ENCODE measurements at regions not wholly inside any gene's neighbourhood (a gene's known extent, or its start where the extent isn't known, plus 50 kb on each side); places are given as distances from the start of the nearest gene placed in this dataset.

DNA sequence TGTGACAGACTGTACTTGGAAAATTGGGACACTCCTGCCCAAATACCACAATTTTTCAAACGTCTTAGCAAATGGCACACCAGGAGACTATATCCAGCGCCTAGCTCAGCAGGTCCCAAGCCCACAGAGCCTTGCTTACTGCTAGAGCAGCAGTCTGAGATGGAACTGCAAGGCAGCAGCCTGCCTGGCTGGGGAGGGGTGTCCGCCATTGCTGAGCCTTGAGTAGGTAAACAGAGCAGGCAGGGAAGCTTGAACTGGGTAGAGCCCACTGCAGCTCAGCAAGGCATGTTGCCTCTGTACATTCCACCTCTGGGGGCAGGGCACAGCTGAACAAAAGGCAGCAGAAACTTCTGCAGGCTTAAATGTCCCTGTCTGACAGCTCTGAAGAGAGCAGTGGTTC, 1003.3 kb upstream of the MAP3K7 start:
- WGBS (ENCODE audit: insufficient coverage), result 92% methylated on average over 2 of the region's 3 CpGs
- Histone ChIP-seq H3K27me3 (replicated peaks in 2 of 5; ENCODE audit: control insufficient read depth in 4 of 5, insufficient read depth in 5 of 5, low read length in 4 of 5) (no peaks in the 10 kb centered on the region), H3K27ac (ENCODE audit: insufficient read depth in 1 of 2, low read depth in 1 of 2, low read length in 2 of 2, poor library complexity in 1 of 2, severe bottlenecking in 2 of 2) (no peak overlapping the region), H3K4me3 (ENCODE audit: control insufficient read depth in 1 of 7, extremely low read depth in 1 of 7, insufficient read depth in 4 of 7, low read depth in 2 of 7, low read length in 6 of 7) (no peak overlapping the region), H3K4me1 (ENCODE audit: control extremely low read depth in 1 of 4, control insufficient read depth in 4 of 4, insufficient read depth in 4 of 4, low read length in 3 of 4) (no peaks in the 10 kb centered on the region), H3K36me3 (ENCODE audit: control insufficient read depth in 4 of 4, insufficient read depth in 4 of 4, low read length in 3 of 4) (no peaks in the 10 kb centered on the region), H3K9me3 (ENCODE audit: control extremely low read depth in 1 of 5, control insufficient read depth in 4 of 5, insufficient read depth in 2 of 5, low read depth in 1 of 5, low read length in 4 of 5) (no peaks in the 10 kb centered on the region)
- POLR2A ChIA-PET, result no interaction called here
- no peak for DNase-seq
- CTCF ChIA-PET, result no interaction called here

DNA sequence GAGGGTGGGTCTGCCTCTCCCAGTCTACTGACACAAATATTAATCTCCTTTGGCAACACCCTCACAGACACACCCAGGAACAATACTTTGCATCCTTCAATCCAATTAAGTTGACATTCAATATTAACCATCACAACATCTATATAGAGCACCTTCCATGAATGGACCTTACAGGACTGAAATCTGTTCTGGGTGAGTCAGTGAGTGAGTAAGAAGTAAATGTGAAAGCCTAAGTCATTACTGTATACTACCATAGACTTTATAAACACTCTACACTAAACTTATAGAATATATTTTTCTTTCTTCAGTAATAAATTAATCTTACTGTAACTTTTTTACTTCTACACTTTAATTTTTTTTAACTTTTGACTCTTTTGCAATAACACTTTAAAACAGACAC, 993.8 kb upstream of the MAP3K7 start:
- H3K27me3 ChIP-seq (replicated peaks in 2 of 5; ENCODE audit: control insufficient read depth in 4 of 5, insufficient read depth in 5 of 5, low read length in 4 of 5), result no peaks in the 10 kb centered on the region
- ChIA-PET CTCF (no interaction called here), POLR2A (no interaction called here)
- H3K36me3 ChIP-seq (ENCODE audit: control insufficient read depth in 4 of 4, insufficient read depth in 4 of 4, low read length in 3 of 4), result no peaks in the 10 kb centered on the region
- no peaks in the 10 kb centered on the region for H3K9me3 ChIP-seq (ENCODE audit: control extremely low read depth in 1 of 5, control insufficient read depth in 4 of 5, insufficient read depth in 2 of 5, low read depth in 1 of 5, low read length in 4 of 5)
- DNase-seq, result no peak
- no peaks in the 10 kb centered on the region for H3K4me1 ChIP-seq (ENCODE audit: control extremely low read depth in 1 of 4, control insufficient read depth in 4 of 4, insufficient read depth in 4 of 4, low read length in 3 of 4)
- no peak overlapping the region for H3K27ac ChIP-seq (ENCODE audit: insufficient read depth in 1 of 2, low read depth in 1 of 2, low read length in 2 of 2, poor library complexity in 1 of 2, severe bottlenecking in 2 of 2)
- H3K4me3 ChIP-seq (ENCODE audit: control insufficient read depth in 1 of 7, extremely low read depth in 1 of 7, insufficient read depth in 4 of 7, low read depth in 2 of 7, low read length in 6 of 7), result no peak overlapping the region

DNA sequence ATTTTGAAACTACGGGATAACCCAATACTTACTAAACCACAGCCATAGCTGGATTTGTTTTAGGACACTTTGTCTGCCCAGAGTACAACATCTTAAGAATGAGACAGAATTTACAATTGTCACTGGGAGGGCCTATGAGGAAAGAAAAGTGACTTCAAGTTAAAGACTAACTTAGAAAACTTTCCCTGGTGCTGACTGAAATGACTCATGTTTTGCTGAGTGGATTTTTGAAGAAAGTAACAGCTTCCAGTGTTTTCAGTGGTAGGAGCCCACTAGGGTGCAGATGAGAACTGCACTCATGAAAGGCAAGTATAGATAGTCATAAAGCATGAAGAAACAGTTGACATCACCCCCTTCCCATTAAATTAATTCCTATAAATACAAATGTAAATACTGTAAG, 988.2 kb upstream of the MAP3K7 start:
- Histone ChIP-seq H3K27ac (ENCODE audit: insufficient read depth in 1 of 2, low read depth in 1 of 2, low read length in 2 of 2, poor library complexity in 1 of 2, severe bottlenecking in 2 of 2) (no peak overlapping the region), H3K9me3 (ENCODE audit: control extremely low read depth in 1 of 5, control insufficient read depth in 4 of 5, insufficient read depth in 2 of 5, low read depth in 1 of 5, low read length in 4 of 5) (no peaks in the 10 kb centered on the region), H3K36me3 (ENCODE audit: control insufficient read depth in 4 of 4, insufficient read depth in 4 of 4, low read length in 3 of 4) (no peaks in the 10 kb centered on the region), H3K27me3 (replicated peaks in 2 of 5; ENCODE audit: control insufficient read depth in 4 of 5, insufficient read depth in 5 of 5, low read length in 4 of 5) (no peaks in the 10 kb centered on the region), H3K4me1 (ENCODE audit: control extremely low read depth in 1 of 4, control insufficient read depth in 4 of 4, insufficient read depth in 4 of 4, low read length in 3 of 4) (no peaks in the 10 kb centered on the region), H3K4me3 (ENCODE audit: control insufficient read depth in 1 of 7, extremely low read depth in 1 of 7, insufficient read depth in 4 of 7, low read depth in 2 of 7, low read length in 6 of 7) (no peak overlapping the region)
- POLR2A ChIA-PET, result no interaction called here
- DNase-seq, result no peak
- no CpG with 5 or more reads among the region's 1 CpG for WGBS (ENCODE audit: insufficient coverage)
- CTCF ChIA-PET, result no interaction called here

DNA sequence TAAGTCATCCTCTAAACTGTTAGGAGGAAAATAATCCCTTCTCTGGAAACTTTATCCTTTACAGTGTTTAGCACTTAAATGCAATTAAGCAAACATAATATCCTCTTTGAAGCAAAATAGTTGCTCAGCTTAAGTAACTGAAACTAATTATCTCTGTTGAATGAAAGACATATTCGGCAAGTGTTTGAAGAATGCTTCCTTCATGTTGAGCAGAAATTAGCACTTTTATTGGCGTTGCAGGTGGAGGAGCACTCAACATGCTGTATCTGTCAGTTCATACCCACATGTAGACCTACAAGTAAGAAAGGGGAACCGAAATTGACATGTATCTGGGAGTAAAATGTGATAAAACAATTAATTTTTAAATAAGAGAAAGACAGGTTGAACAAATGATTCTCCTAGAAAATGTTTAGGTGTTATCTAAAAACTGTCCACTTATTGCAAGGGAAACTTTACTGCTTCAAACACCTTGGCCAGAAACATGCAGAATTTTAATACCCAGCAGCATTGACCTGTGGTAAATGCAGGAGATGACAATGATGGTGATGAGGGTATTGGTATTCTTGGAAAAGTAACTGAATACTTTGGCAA, 987.0 kb upstream of the MAP3K7 start:
- Histone ChIP-seq H3K27ac (ENCODE audit: insufficient read depth in 1 of 2, low read depth in 1 of 2, low read length in 2 of 2, poor library complexity in 1 of 2, severe bottlenecking in 2 of 2) (no peak overlapping the region), H3K9me3 (ENCODE audit: control extremely low read depth in 1 of 5, control insufficient read depth in 4 of 5, insufficient read depth in 2 of 5, low read depth in 1 of 5, low read length in 4 of 5) (no peaks in the 10 kb centered on the region), H3K36me3 (ENCODE audit: control insufficient read depth in 4 of 4, insufficient read depth in 4 of 4, low read length in 3 of 4) (no peaks in the 10 kb centered on the region), H3K27me3 (replicated peaks in 2 of 5; ENCODE audit: control insufficient read depth in 4 of 5, insufficient read depth in 5 of 5, low read length in 4 of 5) (no peaks in the 10 kb centered on the region), H3K4me1 (ENCODE audit: control extremely low read depth in 1 of 4, control insufficient read depth in 4 of 4, insufficient read depth in 4 of 4, low read length in 3 of 4) (no peaks in the 10 kb centered on the region), H3K4me3 (ENCODE audit: control insufficient read depth in 1 of 7, extremely low read depth in 1 of 7, insufficient read depth in 4 of 7, low read depth in 2 of 7, low read length in 6 of 7) (no peak overlapping the region)
- 100% methylated on average over 1 of the region's 3 CpGs for WGBS (ENCODE audit: insufficient coverage)
- no peak for DNase-seq
- POLR2A ChIA-PET, result no interaction called here
- CTCF ChIA-PET, result no interaction called here

DNA sequence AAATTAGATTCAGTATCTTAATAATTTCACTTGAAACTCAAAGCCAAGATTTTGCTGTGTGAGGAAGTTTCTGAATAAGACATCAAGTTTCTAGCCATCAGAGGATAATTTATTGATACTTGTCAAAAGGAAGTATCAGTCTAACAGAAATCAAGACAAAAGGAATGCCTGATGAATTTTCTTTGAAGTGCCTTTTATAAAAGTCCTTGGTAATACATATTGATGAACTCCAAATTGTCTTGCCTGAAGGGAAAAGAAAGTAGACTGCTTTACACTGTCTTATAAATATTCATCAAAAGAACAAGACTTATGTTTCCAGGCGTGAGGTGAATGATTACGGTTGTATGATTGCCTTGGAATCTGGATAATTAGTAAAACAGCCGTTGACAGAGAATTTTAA, 986.0 kb upstream of the MAP3K7 start:
- H3K9me3 ChIP-seq (ENCODE audit: control extremely low read depth in 1 of 5, control insufficient read depth in 4 of 5, insufficient read depth in 2 of 5, low read depth in 1 of 5, low read length in 4 of 5), result no peaks in the 10 kb centered on the region
- no peaks in the 10 kb centered on the region for H3K4me1 ChIP-seq (ENCODE audit: control extremely low read depth in 1 of 4, control insufficient read depth in 4 of 4, insufficient read depth in 4 of 4, low read length in 3 of 4)
- H3K36me3 ChIP-seq (ENCODE audit: control insufficient read depth in 4 of 4, insufficient read depth in 4 of 4, low read length in 3 of 4), result no peaks in the 10 kb centered on the region
- DNase-seq, result no peak
- no peaks in the 10 kb centered on the region for H3K27me3 ChIP-seq (replicated peaks in 2 of 5; ENCODE audit: control insufficient read depth in 4 of 5, insufficient read depth in 5 of 5, low read length in 4 of 5)
- CTCF ChIA-PET, result no interaction called here
- no peak overlapping the region for H3K27ac ChIP-seq (ENCODE audit: insufficient read depth in 1 of 2, low read depth in 1 of 2, low read length in 2 of 2, poor library complexity in 1 of 2, severe bottlenecking in 2 of 2)
- no peak overlapping the region for H3K4me3 ChIP-seq (ENCODE audit: control insufficient read depth in 1 of 7, extremely low read depth in 1 of 7, insufficient read depth in 4 of 7, low read depth in 2 of 7, low read length in 6 of 7)
- no CpG with 5 or more reads among the region's 3 CpGs for WGBS (ENCODE audit: insufficient coverage)
- POLR2A ChIA-PET, result no interaction called here

DNA sequence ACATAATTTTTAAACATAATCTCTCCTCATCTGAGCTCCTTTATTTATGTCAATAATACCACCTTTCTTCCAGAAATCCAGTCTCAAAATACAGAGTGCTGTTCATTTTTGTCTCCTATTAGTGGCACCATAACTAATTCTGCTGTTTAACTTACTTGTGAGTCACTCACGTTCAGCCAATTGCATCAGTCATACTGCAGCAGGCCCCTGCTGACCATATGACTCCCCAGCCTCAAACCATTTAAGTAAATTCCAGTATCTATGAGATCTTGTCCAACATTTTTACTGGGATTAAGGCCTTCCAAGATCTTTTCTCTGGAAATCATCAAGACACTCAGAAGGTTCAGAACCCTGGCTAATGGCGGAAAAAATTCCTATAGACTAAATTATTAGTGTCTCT, 982.2 kb upstream of the MAP3K7 start:
- no peak for DNase-seq
- WGBS (ENCODE audit: insufficient coverage), result 90% methylated on average over 2 of the region's 2 CpGs

DNA sequence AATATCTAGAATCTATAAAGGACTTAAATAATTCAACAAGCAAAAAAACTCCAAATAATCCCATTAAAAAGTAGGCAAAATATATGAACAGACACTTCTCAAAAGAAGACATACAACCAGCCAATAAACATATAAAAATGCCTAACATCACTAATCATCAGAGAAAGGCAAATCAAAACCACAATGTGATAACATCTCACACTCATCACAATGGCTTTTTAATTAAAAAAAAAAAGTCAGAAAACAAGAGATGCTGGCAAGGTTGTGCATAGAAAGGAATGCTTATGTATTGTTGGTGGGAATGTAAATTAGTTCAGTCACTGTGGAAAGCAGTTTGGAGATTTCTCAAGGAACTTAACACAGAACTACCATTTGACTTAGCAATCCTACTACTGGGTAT, 979.6 kb upstream of the MAP3K7 start:
- ChIA-PET POLR2A (no interaction called here), CTCF (no interaction called here)
- Histone ChIP-seq H3K36me3 (ENCODE audit: control insufficient read depth in 4 of 4, insufficient read depth in 4 of 4, low read length in 3 of 4) (no peaks in the 10 kb centered on the region), H3K9me3 (ENCODE audit: control extremely low read depth in 1 of 5, control insufficient read depth in 4 of 5, insufficient read depth in 2 of 5, low read depth in 1 of 5, low read length in 4 of 5) (no peaks in the 10 kb centered on the region), H3K27me3 (replicated peaks in 2 of 5; ENCODE audit: control insufficient read depth in 4 of 5, insufficient read depth in 5 of 5, low read length in 4 of 5) (no peaks in the 10 kb centered on the region), H3K4me3 (ENCODE audit: control insufficient read depth in 1 of 7, extremely low read depth in 1 of 7, insufficient read depth in 4 of 7, low read depth in 2 of 7, low read length in 6 of 7) (no peak overlapping the region), H3K4me1 (ENCODE audit: control extremely low read depth in 1 of 4, control insufficient read depth in 4 of 4, insufficient read depth in 4 of 4, low read length in 3 of 4) (no peaks in the 10 kb centered on the region), H3K27ac (ENCODE audit: insufficient read depth in 1 of 2, low read depth in 1 of 2, low read length in 2 of 2, poor library complexity in 1 of 2, severe bottlenecking in 2 of 2) (no peak overlapping the region)
- no peak for DNase-seq

More for the DNA sequence above, 982.2 kb upstream of the MAP3K7 start:
- H3K4me3 ChIP-seq (ENCODE audit: control insufficient read depth in 1 of 7, extremely low read depth in 1 of 7, insufficient read depth in 4 of 7, low read depth in 2 of 7, low read length in 6 of 7), result no peak overlapping the region
- H3K27ac ChIP-seq (ENCODE audit: insufficient read depth in 1 of 2, low read depth in 1 of 2, low read length in 2 of 2, poor library complexity in 1 of 2, severe bottlenecking in 2 of 2), result no peak overlapping the region
- no peaks in the 10 kb centered on the region for H3K9me3 ChIP-seq (ENCODE audit: control extremely low read depth in 1 of 5, control insufficient read depth in 4 of 5, insufficient read depth in 2 of 5, low read depth in 1 of 5, low read length in 4 of 5)
- ChIA-PET POLR2A (no interaction called here), CTCF (no interaction called here)
- no peaks in the 10 kb centered on the region for H3K4me1 ChIP-seq (ENCODE audit: control extremely low read depth in 1 of 4, control insufficient read depth in 4 of 4, insufficient read depth in 4 of 4, low read length in 3 of 4)
- no peaks in the 10 kb centered on the region for H3K27me3 ChIP-seq (replicated peaks in 2 of 5; ENCODE audit: control insufficient read depth in 4 of 5, insufficient read depth in 5 of 5, low read length in 4 of 5)
- no peaks in the 10 kb centered on the region for H3K36me3 ChIP-seq (ENCODE audit: control insufficient read depth in 4 of 4, insufficient read depth in 4 of 4, low read length in 3 of 4)

Data from common myeloid progenitor, CD34-positive (primary cell).